SK-N-MC (cell line): ENCODE measurements at regions not wholly inside any gene's neighbourhood (a gene's known extent, or its start where the extent isn't known, plus 50 kb on each side); places are given as distances from the start of the nearest gene placed in this dataset.

ENCODE experiments used
- EZH2 ChIP-seq: fragments of 200-600 bp; sonication (generic); IDR thresholded peaks from one replicate; pipeline ENCODE4 v1.6.1; 2017; ENCODE audit warnings: antibody characterized with exemption
- FOXP2 ChIP-seq: optimal IDR thresholded peaks from 2 replicates; pipeline ENCODE3; 2011; ENCODE audit warnings: mild to moderate bottlenecking, moderate library complexity; ENCODE audit not compliant: insufficient read depth; ENCODE audit errors: extremely low read length, control extremely low read depth

DNA sequence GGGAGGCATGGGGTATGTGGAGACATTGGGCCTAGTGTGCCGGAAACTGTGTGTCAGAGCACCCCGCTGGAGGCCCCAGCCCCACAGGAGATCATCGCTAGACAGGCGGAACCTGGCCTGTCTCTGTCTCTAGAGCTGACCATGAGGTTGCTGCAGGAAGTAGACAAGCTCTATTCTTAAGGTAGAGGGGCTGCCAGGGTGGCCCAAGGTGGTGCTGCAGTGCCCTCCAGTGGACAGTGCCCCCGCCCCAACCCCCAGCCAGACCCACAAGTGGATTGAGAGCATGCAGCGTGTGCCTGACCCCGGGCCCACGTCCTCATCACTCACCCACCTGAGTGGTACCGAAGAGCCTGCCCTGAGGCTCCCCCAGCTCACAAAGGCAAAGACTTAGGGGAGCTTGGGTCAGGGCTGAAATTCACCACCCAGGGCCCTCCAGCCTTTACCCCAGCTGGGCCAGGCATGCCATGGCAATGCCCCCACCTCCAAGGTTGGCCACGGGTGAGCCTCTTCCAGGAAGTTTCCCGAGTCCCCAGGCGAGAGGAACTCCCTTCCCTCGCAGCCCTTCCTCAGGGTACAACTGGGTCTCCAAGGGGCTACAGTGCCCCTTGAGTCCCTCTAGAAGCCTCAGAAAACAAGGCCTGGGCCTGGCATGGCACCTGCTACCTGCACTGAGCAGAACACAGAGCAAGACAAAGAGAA lies 155.0 kb downstream of the TTC32 start:
- TF ChIP-seq EZH2 (no peak), FOXP2 (no peak)
